ENCODE measurements at regions not wholly inside any gene's neighbourhood (a gene's known extent, or its start where the extent isn't known, plus 50 kb on each side); places are given as distances from the start of the nearest gene placed in this dataset.
"Not testable (repeated sequence)": the region's sequence is repeated elsewhere in the genome, so short reads cannot be mapped to it uniquely, and the experiment has no call there.

GRCh38 chr4:154983714-154984113 is 202.6 kb downstream of the RBM46 start:
- no peak for DNase-seq

- DNase-seq, result no peak
Observed at GRCh38 chr4:154984148-154984547, 203.1 kb downstream of the RBM46 start.

- DNase-seq, result no peak
Observed at GRCh38 chr4:154984616-154985015, 203.5 kb downstream of the RBM46 start.

- no peak for DNase-seq
Observed at GRCh38 chr4:154985673-154986072, 204.6 kb downstream of the RBM46 start.

GRCh38 chr4:154988511-154988910 is 207.4 kb downstream of the RBM46 start:
- DNase-seq, result no peak

GRCh38 chr4:154989511-154989910 is 208.4 kb downstream of the RBM46 start:
- no peak for DNase-seq

GRCh38 chr4:154997866-154998265 is 210.6 kb upstream of the NPY2R start:
- not testable (repeated sequence) for DNase-seq

- DNase-seq, result no peak
Observed at GRCh38 chr4:154998284-154998683, 210.2 kb upstream of the NPY2R start.

- DNase-seq, result no peak
Observed at GRCh38 chr4:154998773-154999172, 209.7 kb upstream of the NPY2R start.

GRCh38 chr4:154999950-155000578 is 208.4 kb upstream of the NPY2R start:
- no peak for DNase-seq

GRCh38 chr4:155001251-155001650 is 207.2 kb upstream of the NPY2R start:
- no peak for DNase-seq

GRCh38 chr4:155005395-155006090 is 202.9 kb upstream of the NPY2R start:
- DNase-seq, result no peak

- no peak for DNase-seq
Observed at GRCh38 chr4:155007660-155008176, 200.7 kb upstream of the NPY2R start.

- DNase-seq, result no peak
Observed at GRCh38 chr4:155008389-155008788, 200.0 kb upstream of the NPY2R start.

GRCh38 chr4:155009288-155009687 is 199.1 kb upstream of the NPY2R start:
- DNase-seq, result no peak

GRCh38 chr4:155010376-155010775 is 198.1 kb upstream of the NPY2R start:
- no peak for DNase-seq

- no peak for DNase-seq
Observed at GRCh38 chr4:155011163-155011780, 197.2 kb upstream of the NPY2R start.

- DNase-seq, result no peak
Observed at GRCh38 chr4:155012469-155012868, 196.0 kb upstream of the NPY2R start.

GRCh38 chr4:155017426-155017825 is 191.0 kb upstream of the NPY2R start:
- DNase-seq, result no peak

- DNase-seq, result no peak
Observed at GRCh38 chr4:155025762-155026457, 182.5 kb upstream of the NPY2R start.

- DNase-seq, result no peak
Observed at GRCh38 chr4:155026715-155027114, 181.7 kb upstream of the NPY2R start.

GRCh38 chr4:155032521-155033229 is 175.8 kb upstream of the NPY2R start:
- DNase-seq, result no peak

- DNase-seq, result no peak
Observed at GRCh38 chr4:155033604-155034003, 174.8 kb upstream of the NPY2R start.
